HG03175 (cell line): ENCODE measurements at regions not wholly inside any gene's neighbourhood (a gene's known extent, or its start where the extent isn't known, plus 50 kb on each side); places are given as distances from the start of the nearest gene placed in this dataset.
"Not testable (repeated sequence)": the region's sequence is repeated elsewhere in the genome, so short reads cannot be mapped to it uniquely, and the experiment has no call there.

Experiments
- ATAC-seq: cut with Tn5 transposase; IDR thresholded peaks from one replicate; pipeline ENCODE4 v1.9.1; 2021; ENCODE audit warnings: mild to moderate bottlenecking, moderate library complexity; ENCODE audit not compliant: unreplicated experiment

- no peak for ATAC-seq
Observed at GRCh38 chr7:13072014-13072413, 384.6 kb downstream of the ARL4A start.

GRCh38 chr7:13077466-13077865 is 390.0 kb downstream of the ARL4A start:
- no peak for ATAC-seq

DNA sequence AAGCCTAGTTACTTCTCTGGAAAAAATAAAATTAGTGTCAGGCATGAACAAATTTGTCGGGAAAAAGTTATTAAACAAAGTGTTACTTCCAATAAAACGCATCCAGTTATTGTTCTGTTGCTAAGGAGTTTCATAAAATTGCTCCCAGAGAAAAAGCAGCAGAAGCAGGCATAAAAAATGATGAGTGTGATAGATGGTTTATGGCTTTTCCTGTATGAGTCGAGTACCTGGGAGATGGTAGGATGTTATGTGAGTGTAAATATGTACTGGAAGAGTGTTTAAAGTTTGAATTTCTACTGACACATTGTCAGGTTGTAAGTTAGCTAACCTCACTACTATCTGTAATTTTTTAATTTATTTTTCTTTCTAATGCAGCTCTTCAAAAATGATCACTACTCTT is 390.7 kb downstream of the ARL4A start:
- no peak for ATAC-seq

GRCh38 chr7:13090959-13091358 is 403.5 kb downstream of the ARL4A start:
- no peak for ATAC-seq

DNA sequence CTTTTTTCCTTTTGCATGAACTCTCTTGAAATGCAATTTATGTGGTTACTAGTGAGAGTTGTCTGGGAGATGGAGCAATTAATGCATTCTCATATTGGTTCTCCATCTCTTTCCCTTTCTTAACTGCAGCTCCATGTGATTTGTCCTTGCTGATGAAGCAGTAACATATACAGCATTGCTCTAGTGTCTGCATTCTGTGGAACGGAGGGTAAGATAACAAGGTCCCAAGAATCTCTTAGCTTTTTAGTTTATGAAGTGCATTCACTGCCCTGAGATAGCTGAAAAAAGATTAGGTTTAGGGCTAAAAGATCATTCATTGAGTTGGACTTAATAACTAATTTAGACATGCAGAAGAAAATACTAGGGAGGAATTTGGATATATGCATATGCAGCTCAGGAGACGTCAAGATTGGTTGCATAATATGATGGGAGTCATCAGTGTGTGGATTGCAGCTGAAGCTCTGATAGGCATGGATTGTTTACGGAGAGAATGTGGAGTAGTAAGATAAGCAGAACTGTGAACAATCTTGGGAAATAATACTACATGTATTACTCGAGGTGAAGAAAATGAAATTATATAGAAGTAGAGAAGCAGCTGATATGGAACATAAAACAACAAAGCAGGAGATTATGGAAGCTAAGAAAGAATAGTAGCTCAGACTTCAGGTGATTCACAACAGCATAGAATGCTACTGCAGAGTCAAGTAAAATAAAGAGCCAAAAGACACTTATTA is 404.7 kb downstream of the ARL4A start:
- no peak for ATAC-seq

DNA sequence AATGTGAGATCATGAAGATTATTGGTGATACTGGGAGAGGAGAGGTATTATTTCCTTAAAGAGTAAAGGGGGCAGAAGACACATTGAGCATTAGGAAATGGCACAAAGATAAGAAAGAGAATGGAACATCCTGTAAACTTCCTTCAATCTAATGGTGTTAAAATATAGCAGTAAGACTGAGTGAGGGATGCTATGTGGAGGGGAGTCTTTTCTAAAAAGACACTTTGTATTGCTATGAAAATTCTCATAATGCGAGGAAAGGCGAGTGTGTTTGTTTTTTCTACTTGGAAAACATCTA is 405.2 kb downstream of the ARL4A start:
- no peak for ATAC-seq

GRCh38 chr7:13093160-13093559 is 405.7 kb downstream of the ARL4A start:
- no peak for ATAC-seq

DNA sequence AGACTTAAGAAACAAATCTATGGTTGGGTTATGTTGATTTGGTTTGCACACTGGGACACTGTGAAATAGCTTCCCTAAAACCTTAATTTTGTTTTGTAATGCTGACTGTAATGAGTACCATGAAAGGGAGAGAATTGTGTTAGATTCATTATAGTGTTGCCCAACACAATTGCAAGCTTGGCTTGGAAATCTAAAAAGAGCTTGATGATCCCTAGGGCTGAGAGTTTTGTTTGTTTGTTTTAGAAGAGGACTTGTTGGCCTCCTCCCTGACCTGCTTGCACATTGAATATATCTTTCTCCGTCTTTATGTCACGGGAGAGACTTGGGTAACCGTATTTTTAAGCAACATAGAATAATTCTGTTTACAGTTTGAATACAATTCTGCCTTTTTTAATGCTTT is 410.1 kb downstream of the ARL4A start:
- no peak for ATAC-seq

DNA sequence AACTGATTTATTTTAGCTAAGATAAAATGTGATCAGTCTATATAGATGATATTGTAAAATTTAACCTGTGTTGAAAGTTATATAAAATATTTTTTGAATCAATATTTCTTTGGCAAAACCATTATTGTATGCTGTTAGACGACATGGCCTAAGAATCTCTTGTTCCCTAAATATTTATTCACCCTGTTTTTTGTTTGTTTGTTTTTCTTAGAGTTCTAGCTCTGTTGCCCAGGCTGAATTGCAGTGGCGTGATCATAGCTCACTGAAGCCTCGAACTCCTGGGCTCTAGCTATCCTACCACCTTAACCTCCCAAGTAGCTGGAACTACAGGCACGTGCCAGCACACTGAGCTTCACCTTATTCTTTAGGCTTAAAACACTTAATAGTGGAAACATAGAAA is 410.7 kb downstream of the ARL4A start:
- ATAC-seq = no peak

DNA sequence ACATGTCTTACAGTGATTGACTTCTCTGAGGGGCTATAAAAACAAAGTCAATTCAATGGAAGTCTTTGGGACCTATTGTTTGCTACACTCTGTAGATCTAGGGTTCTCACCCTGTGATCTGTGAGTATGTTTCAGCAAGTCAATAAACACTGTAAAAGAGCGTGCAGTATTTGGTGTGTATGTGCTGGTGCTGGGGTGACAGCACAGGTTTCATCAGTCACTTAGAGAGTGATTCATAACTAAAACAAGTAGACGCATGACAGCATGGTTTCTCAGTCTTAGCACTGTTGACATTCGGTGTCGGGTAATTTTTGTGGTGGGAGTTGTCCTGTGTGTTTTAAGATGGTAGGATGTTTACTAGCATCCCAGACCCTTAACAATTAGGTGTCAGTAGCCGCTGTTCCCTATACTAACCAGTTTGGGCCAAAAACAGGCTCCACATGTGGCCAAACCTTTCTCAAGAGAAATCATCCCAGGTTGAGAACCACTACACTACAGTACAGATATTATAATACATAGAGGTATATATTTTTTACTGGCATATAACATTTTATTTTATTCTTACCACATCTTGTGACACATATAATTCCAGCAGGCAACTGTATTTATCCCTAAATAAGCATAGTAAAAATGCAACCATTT is 411.8 kb downstream of the ARL4A start:
- no peak for ATAC-seq

GRCh38 chr7:13104128-13104527 is 416.7 kb downstream of the ARL4A start:
- no peak for ATAC-seq

DNA sequence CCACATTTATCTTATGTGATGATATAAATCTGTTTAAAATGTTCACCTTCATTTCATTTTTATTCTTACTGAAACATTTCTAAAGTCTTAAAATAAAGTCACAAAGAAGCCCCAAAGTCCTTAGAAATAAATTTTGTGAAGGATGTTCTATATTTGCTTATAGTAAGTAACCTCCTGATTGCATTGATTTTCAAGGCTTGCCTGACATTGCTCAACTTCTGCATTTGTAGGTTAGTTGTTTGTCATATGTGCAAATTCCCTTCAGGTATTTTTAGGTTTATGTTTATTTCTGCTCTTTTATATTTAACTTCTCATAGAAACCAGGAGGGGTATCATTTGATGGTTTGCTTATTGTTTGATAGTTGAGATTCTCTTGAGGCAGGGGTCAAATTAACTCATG is 417.8 kb downstream of the ARL4A start:
- no peak for ATAC-seq

- ATAC-seq = no peak
Observed at GRCh38 chr7:13106513-13106912, 419.1 kb downstream of the ARL4A start.

GRCh38 chr7:13107291-13107690 is 419.9 kb downstream of the ARL4A start:
- no peak for ATAC-seq

DNA sequence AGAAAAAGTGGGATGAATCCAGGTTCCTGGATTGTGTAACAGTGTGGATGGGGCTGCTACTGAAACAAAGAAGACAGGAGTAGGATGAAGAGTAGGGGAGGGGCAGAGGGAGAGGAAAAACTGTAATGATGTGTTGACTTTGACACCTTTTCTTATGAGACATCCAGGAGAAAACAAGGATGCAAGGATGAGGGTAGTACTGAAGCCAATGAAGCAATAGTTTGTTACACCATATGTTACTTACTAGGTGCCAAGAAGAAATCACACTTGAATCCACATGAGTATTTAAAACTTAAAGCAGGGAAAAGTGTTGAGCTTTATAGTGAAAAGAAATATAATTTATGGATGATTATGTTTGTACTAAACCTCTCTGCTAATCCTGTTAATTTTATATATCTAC is 420.6 kb downstream of the ARL4A start:
- no peak for ATAC-seq

DNA sequence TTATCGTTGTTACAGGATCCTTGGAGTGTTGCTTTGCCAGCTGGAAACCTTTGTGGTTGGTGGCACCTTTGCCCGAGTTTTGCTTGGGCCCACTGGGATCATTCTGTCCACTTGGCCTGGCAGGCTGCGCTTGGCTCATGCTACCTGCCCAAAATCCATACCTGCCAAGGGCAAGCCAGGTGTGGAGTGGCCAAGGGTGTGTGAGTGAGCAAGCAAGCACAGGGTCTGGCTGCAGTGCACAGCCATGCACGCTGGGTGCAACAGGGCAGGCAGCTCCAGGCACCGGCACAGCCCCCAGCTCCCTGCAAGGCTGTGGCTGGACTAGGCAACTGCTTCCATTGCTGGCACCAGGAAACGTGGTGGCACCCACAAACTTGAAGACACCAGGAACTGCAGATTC is 421.8 kb downstream of the ARL4A start:
- no peak for ATAC-seq

DNA sequence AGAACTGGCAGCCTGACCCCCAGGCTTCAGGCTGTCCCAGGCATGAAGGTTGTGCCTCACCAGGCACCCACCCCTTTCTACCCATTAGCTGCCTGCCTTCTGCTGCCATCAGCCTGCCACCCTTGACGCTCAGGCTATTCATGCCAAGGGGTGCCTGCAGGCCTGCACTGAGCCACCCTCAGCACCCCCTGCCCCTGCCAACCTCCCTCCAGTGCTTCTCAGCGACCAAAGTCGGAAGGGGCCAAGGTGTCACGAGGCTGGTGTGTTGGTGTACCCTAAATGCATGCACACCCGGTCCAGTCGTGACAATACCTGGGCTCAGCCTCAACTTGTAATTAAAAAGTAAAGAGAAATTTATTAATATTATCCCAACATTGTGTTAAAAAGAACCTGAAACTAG is 422.7 kb downstream of the ARL4A start:
- ATAC-seq = no peak

GRCh38 chr7:13111230-13111629 is 423.8 kb downstream of the ARL4A start:
- no peak for ATAC-seq

DNA sequence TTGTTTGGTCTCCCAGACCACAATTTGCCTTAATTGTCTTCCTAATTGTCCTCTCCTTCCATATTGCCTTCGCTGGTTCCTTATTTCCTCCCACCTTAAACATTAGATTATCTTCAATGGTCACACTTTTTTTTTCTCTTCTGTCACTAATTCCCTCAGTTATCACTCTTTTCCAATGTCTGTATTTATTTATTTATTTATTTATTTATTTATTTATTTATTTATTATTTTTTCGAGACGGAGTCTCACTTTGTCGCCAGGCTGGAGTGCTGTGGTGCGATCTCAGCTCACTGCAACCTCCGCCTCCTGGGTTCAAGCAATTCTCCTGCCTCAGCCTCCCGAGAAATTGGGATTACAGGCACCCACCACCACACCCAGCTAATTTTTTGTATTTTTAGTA is 426.8 kb downstream of the ARL4A start:
- not testable (repeated sequence) for ATAC-seq

- ATAC-seq = no peak
Observed at GRCh38 chr7:13115157-13115772, 427.8 kb downstream of the ARL4A start.

DNA sequence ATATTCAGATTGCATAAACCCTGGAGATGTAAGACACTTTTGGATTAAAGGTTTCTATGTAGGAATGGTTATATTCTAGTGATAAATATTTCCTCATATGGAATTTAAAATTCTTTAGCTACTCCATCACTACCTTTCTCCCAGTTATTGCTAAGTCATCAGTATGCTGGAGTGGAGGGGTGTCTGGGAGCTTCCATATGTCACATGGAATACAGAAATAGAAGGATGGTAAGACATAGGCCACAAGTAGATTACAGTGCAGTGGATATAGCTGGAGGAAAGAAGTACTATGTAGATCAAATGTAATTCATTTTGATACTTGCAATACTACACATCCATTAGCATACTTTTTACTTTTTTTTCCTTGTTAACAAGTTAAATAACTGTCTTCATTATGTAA is 428.4 kb downstream of the ARL4A start:
- ATAC-seq = no peak

DNA sequence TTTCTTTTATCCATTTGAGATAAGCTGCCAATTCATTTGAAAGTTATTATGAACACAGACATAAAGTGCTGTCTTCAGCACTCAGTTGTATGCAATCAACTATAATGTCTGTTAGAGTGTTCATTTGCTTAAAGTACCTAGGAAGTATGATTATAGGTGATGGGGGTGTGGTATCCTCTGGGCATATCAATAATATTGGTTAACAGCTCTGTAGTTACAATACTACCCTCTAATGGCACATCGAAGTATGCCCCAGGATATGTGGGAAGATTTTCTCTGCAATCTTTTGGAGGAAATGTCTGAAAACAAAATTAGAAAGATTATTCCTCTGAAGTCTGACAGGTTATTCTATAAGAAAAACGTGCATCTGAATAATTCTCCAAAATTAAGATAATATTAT is 429.7 kb downstream of the ARL4A start:
- no peak for ATAC-seq

GRCh38 chr7:13117592-13117991 is 430.2 kb downstream of the ARL4A start:
- ATAC-seq = no peak
